Colonic mucosa (tissue), 4 donors: ENCODE measurements at regions not wholly inside any gene's neighbourhood (a gene's known extent, or its start where the extent isn't known, plus 50 kb on each side); places are given as distances from the start of the nearest gene placed in this dataset.

Source experiments
- DNase-seq: peaks from one replicate; pipeline ENCODE4 v3.0.0-alpha.2; 2020
- H3K27ac ChIP-seq: fragments of 200-600 bp; one replicate; pipeline ENCODE4 v1.8.0; 2021
- H3K27me3 ChIP-seq: fragments of 200-600 bp; one replicate; pipeline ENCODE4 v1.8.0; 2021
- H3K36me3 ChIP-seq: fragments of 200-600 bp; one replicate; pipeline ENCODE4 v1.8.0; 2021
- H3K4me1 ChIP-seq: fragments of 200-600 bp; one replicate; pipeline ENCODE4 v1.8.0; 2021; ENCODE audit warnings: mild to moderate bottlenecking
- H3K4me3 ChIP-seq: fragments of 200-600 bp; one replicate; pipeline ENCODE4 v1.8.0; 2021
- H3K9ac ChIP-seq, 2 donors: one replicate each; pipeline ENCODE4 v1.7.0; 2013; ENCODE audit warnings: control low read depth in 2 of 2, low read depth in 2 of 2, low read length in 2 of 2
- H3K9me3 ChIP-seq: fragments of 200-600 bp; one replicate; pipeline ENCODE4 v1.8.0; 2021
- intact Hi-C: fragments of 100-400 bp; cut with DNase I; formaldehyde crosslinking; loops from one replicate; pipeline ENCODE4 v1.14.1; 2022
- TF ChIP-seq, protein P1 (sequence below): fragments of 200-600 bp; IDR thresholded peaks from one replicate; pipeline ENCODE4 v1.8.0; 2022; ENCODE audit warnings: antibody characterized with exemption, mild to moderate bottlenecking
- donor health status: healthy.
- donor health status: DM: no; HTN: no; CAD: no.
- donor health status: DM: no; HTN: no; CAD: no.

DNA sequence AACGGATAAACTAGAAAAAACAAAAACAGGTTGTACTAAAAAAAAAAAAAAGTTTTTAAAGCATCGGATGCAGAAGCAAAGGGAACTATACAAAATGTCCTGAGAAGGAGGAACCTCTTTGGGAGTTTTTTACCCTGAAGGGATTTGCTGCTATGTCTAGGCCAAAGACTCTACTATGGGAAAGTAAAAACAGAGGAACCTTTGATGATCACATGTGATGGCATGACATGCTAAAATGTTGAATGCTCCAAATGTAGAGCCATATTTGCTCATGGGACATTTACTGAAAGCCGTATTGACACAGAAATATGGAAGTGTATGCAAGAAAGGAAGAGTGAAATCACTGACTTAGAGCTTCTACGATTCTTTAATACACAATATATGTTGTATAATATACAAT, 992.0 kb upstream of the ZEB2 start:
- no peak for DNase-seq
- no peaks in the 10 kb centered on the region for H3K4me1 ChIP-seq
- no peak overlapping the region for H3K4me3 ChIP-seq
- intact Hi-C loops = no loop called here
- no peaks in the 10 kb centered on the region for H3K27me3 ChIP-seq
- H3K27ac ChIP-seq = no peak overlapping the region
- H3K9me3 ChIP-seq = no peaks in the 10 kb centered on the region
- no peak overlapping the region for H3K9ac ChIP-seq
- TF ChIP-seq, protein P1, sequence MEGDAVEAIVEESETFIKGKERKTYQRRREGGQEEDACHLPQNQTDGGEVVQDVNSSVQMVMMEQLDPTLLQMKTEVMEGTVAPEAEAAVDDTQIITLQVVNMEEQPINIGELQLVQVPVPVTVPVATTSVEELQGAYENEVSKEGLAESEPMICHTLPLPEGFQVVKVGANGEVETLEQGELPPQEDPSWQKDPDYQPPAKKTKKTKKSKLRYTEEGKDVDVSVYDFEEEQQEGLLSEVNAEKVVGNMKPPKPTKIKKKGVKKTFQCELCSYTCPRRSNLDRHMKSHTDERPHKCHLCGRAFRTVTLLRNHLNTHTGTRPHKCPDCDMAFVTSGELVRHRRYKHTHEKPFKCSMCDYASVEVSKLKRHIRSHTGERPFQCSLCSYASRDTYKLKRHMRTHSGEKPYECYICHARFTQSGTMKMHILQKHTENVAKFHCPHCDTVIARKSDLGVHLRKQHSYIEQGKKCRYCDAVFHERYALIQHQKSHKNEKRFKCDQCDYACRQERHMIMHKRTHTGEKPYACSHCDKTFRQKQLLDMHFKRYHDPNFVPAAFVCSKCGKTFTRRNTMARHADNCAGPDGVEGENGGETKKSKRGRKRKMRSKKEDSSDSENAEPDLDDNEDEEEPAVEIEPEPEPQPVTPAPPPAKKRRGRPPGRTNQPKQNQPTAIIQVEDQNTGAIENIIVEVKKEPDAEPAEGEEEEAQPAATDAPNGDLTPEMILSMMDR = no peak
- no peaks in the 10 kb centered on the region for H3K36me3 ChIP-seq

DNA sequence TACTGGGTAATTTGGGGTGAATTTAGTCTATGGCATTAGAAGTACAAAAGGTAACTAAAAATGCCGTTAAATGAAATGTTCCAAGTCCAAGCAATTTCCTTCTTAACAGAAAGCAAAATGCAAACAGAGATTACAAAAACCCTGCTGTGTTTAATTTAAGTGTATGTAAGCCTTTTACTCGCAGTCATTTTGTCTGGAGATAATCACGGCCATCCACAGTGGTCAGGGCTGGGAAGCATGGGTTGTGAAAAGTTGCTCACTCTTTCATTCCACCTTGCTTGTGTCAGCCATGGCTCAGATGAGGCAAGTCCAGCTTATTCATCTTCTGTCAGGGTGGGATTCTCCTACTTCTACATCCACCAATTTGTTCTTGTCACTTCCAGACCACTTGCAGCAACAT, 983.6 kb upstream of the ZEB2 start:
- TF ChIP-seq, protein P1 = no peak
- Histone ChIP-seq H3K4me1 (no peaks in the 10 kb centered on the region), H3K27me3 (no peaks in the 10 kb centered on the region), H3K4me3 (no peak overlapping the region), H3K27ac (no peak overlapping the region), H3K9me3 (no peaks in the 10 kb centered on the region), H3K9ac (no peak overlapping the region), H3K36me3 (no peaks in the 10 kb centered on the region)
- intact Hi-C loops = no loop called here
- no peak for DNase-seq

DNA sequence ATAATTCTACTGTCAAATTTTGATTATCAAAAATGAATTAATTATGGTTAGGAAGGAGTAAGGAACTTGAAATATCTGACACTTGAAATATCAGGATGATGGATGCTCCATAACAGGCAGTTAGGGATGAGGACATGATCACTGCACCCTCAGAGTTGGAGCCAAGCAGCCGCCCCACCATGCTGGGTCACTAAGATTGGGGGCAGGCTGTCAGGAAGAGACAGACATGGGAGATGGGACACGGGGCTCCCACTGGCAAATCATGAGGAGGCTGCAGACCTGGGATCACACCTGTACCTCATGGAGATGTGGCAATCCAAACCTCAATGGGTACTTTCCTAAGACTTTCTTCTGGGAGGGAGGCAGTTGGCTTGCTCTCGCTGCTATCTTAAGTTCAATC, 982.0 kb upstream of the ZEB2 start:
- Histone ChIP-seq H3K4me3 (no peak overlapping the region), H3K36me3 (no peaks in the 10 kb centered on the region), H3K9me3 (no peaks in the 10 kb centered on the region), H3K27me3 (no peaks in the 10 kb centered on the region), H3K4me1 (no peaks in the 10 kb centered on the region), H3K9ac (no peak overlapping the region), H3K27ac (no peak overlapping the region)
- intact Hi-C loops = no loop called here
- TF ChIP-seq, protein P1 = no peak
- DNase-seq = no peak

DNA sequence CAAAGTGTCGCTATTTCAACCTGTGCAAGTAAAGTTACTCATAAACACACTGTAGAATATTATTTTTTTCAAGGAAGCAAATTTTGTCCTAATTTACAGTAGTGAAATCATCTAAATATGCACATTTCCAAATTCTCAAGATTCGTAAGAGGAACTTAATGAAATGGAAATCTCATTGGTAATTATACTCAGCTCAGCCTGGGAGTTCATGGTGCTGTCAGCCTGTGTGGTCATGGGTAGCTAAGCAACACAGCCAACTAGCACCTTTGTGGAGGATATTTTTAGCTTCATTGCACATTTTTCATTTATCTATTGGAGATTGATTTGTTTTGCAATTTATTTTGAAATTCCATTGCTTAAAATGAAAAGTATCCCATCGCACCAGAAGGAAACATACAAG, 975.7 kb upstream of the ZEB2 start:
- TF ChIP-seq, protein P1 = no peak
- DNase-seq = no peak
- no peaks in the 10 kb centered on the region for H3K27me3 ChIP-seq
- H3K36me3 ChIP-seq = no peaks in the 10 kb centered on the region
- no peaks in the 10 kb centered on the region for H3K4me1 ChIP-seq
- intact Hi-C loops = no loop called here
- H3K4me3 ChIP-seq = no peak overlapping the region
- H3K27ac ChIP-seq = no peak overlapping the region
- H3K9ac ChIP-seq = no peak overlapping the region
- H3K9me3 ChIP-seq = no peaks in the 10 kb centered on the region

DNA sequence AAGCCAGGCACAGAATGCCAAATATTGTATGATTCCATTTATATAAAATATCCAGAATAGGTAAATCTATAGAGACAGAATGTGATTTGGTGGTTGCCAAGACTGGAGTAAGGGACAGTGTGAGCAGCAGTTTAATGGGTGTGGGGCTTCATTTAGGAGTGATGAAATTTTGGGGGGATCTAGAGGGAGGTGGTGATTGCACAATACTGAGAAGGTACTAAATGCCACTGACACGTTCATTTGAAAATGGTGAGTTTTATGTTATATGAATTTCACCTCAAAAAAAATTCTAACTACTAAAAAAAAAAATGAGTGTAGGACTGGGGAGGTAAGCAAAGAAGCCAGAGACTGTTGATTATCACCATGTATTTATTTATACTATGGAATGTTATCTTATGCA, 974.5 kb upstream of the ZEB2 start:
- intact Hi-C loops = no loop called here
- DNase-seq = no peak
- TF ChIP-seq, protein P1 = no peak
- Histone ChIP-seq H3K4me1 (no peaks in the 10 kb centered on the region), H3K4me3 (no peak overlapping the region), H3K27me3 (no peaks in the 10 kb centered on the region), H3K9ac (no peak overlapping the region), H3K36me3 (no peaks in the 10 kb centered on the region), H3K27ac (no peak overlapping the region), H3K9me3 (no peaks in the 10 kb centered on the region)

DNA sequence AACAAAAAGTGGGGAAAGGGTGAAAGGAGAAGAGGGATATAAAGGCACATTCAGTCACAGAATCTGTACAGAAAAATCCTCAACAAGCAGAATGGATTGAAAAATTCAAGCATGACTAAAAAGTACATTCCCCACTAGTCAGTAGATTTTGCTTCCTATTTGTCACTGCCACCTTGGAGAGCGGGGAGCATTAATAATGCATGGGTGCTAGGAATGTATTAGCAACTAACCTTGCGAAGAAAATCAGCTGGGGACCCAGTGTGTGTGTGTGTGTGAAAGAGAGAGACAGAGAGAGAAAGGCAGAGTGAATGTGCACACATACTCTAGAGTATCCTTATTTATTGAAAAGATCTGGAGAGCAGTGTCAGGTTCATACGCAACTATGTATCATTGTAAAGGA, 968.7 kb upstream of the ZEB2 start:
- H3K36me3 ChIP-seq = no peaks in the 10 kb centered on the region
- H3K9me3 ChIP-seq = no peaks in the 10 kb centered on the region
- TF ChIP-seq, protein P1 = no peak
- intact Hi-C loops = no loop called here
- H3K27me3 ChIP-seq = no peaks in the 10 kb centered on the region
- H3K27ac ChIP-seq = no peak overlapping the region
- H3K4me3 ChIP-seq = no peak overlapping the region
- no peak for DNase-seq
- H3K9ac ChIP-seq = no peak overlapping the region
- H3K4me1 ChIP-seq = no peaks in the 10 kb centered on the region
